SK-N-SH treated with all-trans-retinoic acid at 6 μM for 48 hours (cell line): ENCODE measurements at regions not wholly inside any gene's neighbourhood (a gene's known extent, or its start where the extent isn't known, plus 50 kb on each side); places are given as distances from the start of the nearest gene placed in this dataset.

Experiments used
- ATAC-seq: fragments of 200-7000 bp; cut with Tn5 transposase; 3 replicates; pipeline ENCODE4 v1.9.1; 2020; ENCODE audit warnings: mild to moderate bottlenecking, moderate library complexity
- ARNTL ChIP-seq: fragments of 450-650 bp; formaldehyde crosslinking; IDR thresholded peaks from 2 replicates; pipeline ENCODE4 v1.5.0; 2020; ENCODE audit warnings: low read depth, mild to moderate bottlenecking, moderate library complexity, borderline replicate concordance
- BACH2 ChIP-seq: fragments of 250-450 bp; sonication (Bioruptor Pico); IDR thresholded peaks from 2 replicates; pipeline ENCODE4 v1.9.0; 2021; ENCODE audit warnings: mild to moderate bottlenecking, borderline replicate concordance
- CREB5 ChIP-seq: fragments of 250-450 bp; sonication (Bioruptor Pico); IDR thresholded peaks from 2 replicates; pipeline ENCODE4 v1.5.1; 2020; ENCODE audit warnings: low read depth, mild to moderate bottlenecking, moderate library complexity
- CSDC2 ChIP-seq: fragments of 250-450 bp; sonication (Bioruptor Pico); IDR thresholded peaks from 2 replicates; pipeline ENCODE4 v1.5.0; 2020; ENCODE audit warnings: mild to moderate bottlenecking, moderate library complexity
- ESRRG ChIP-seq: fragments of 250-450 bp; sonication (Bioruptor Pico); IDR thresholded peaks from 2 replicates; pipeline ENCODE4 v1.6.1; 2021; ENCODE audit warnings: mild to moderate bottlenecking
- GLIS3 ChIP-seq: fragments of 250-450 bp; sonication (Bioruptor Pico); IDR thresholded peaks from 2 replicates; pipeline ENCODE4 v1.5.0; 2020; ENCODE audit warnings: mild to moderate bottlenecking, moderate library complexity
- OSR1 ChIP-seq: fragments of 250-450 bp; sonication (Bioruptor Pico); IDR thresholded peaks from 2 replicates; pipeline ENCODE4 v1.8.0; 2022; ENCODE audit warnings: moderate library complexity, mild to moderate bottlenecking, inconsistent platforms
- PATZ1 ChIP-seq: fragments of 250-450 bp; sonication (Bioruptor Pico); IDR thresholded peaks from 2 replicates; pipeline ENCODE4 v1.8.0; 2020; ENCODE audit warnings: mild to moderate bottlenecking, moderate library complexity, borderline replicate concordance
- PPARA ChIP-seq: fragments of 250-450 bp; sonication (Bioruptor Pico); IDR thresholded peaks from 2 replicates; pipeline ENCODE4 v1.5.0; 2020; ENCODE audit warnings: mild to moderate bottlenecking, borderline replicate concordance
- RARB ChIP-seq: fragments of 250-450 bp; sonication (Bioruptor Pico); IDR thresholded peaks from 2 replicates; pipeline ENCODE4 v1.8.0; 2021; ENCODE audit warnings: mild to moderate bottlenecking, moderate library complexity
- TCF4 ChIP-seq: fragments of 250-450 bp; sonication (Bioruptor Pico); IDR thresholded peaks from 2 replicates; pipeline ENCODE4 v1.8.0; 2021; ENCODE audit warnings: mild to moderate bottlenecking, moderate library complexity, borderline replicate concordance
- TSHZ2 ChIP-seq: fragments of 250-450 bp; sonication (Bioruptor Pico); IDR thresholded peaks from 2 replicates; pipeline ENCODE4 v1.5.0; 2020; ENCODE audit warnings: mild to moderate bottlenecking, moderate library complexity
- ZC3H10 ChIP-seq: fragments of 250-450 bp; sonication (Bioruptor Pico); IDR thresholded peaks from 2 replicates; pipeline ENCODE4 v1.5.1; 2021; ENCODE audit warnings: mild to moderate bottlenecking, moderate library complexity
- ZFP30 ChIP-seq: fragments of 450-650 bp; formaldehyde crosslinking; IDR thresholded peaks from 2 replicates; pipeline ENCODE4 v1.5.0; 2022; ENCODE audit warnings: mild to moderate bottlenecking, moderate library complexity
- ZNF565 ChIP-seq: fragments of 450-650 bp; formaldehyde crosslinking; conservative IDR thresholded peaks from 2 replicates; pipeline ENCODE4 v1.5.0; 2020; ENCODE audit warnings: low read depth, mild to moderate bottlenecking, moderate library complexity
- ZNF70 ChIP-seq: fragments of 450-650 bp; formaldehyde crosslinking; IDR thresholded peaks from 2 replicates; pipeline ENCODE4 v1.5.0; 2020; ENCODE audit warnings: mild to moderate bottlenecking, moderate library complexity
- TF ChIP-seq, protein P1 (sequence below): fragments of 250-450 bp; sonication (Bioruptor Pico); IDR thresholded peaks from 2 replicates; pipeline ENCODE4 v1.8.0; 2021; ENCODE audit warnings: low read depth, mild to moderate bottlenecking, moderate library complexity, borderline replicate concordance

- TF ChIP-seq CREB5 (CRISPR knock-in tag) (no peak), OSR1 (CRISPR knock-in tag) (no peak), ZNF565 (CRISPR knock-in tag) (no peak)
- no peak for ATAC-seq
Measured at GRCh38 chr20:22977047-22977785, 57.9 kb upstream of the SSTR4 start.

DNA sequence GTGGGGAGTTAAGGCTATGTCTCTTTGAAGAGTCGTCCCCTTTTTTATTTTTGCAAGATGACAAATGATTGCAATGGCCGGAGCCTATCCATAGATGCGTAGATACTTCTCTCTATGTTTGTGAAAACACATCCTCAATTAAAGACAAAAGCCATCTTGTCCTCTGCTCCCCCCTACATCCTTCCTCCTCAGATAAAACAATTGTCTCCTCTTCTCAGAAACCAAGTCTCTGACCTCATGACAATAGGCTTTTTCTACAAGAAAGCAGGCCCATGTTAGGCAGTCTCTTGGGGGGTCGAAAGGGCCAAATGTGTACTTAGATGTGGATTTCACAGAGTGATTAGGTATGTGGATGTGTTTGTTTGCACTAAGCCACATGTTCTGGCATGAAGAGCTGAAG is 51.1 kb upstream of the SSTR4 start:
- no peak for TF ChIP-seq PPARA
- no peak for TF ChIP-seq CREB5 (CRISPR knock-in tag)
- no peak for TF ChIP-seq PATZ1 (CRISPR knock-in tag)
- no peak for TF ChIP-seq ZNF70 (CRISPR knock-in tag)
- TF ChIP-seq TSHZ2 (CRISPR knock-in tag) = no peak
- no peak for TF ChIP-seq RARB (CRISPR knock-in tag)
- no peak for TF ChIP-seq ZFP30
- TF ChIP-seq CSDC2 (CRISPR knock-in tag) = no peak
- no peak for TF ChIP-seq ESRRG (CRISPR knock-in tag)
- no peak for TF ChIP-seq ZC3H10
- no peak for TF ChIP-seq GLIS3 (CRISPR knock-in tag)
- TF ChIP-seq, protein P1, sequence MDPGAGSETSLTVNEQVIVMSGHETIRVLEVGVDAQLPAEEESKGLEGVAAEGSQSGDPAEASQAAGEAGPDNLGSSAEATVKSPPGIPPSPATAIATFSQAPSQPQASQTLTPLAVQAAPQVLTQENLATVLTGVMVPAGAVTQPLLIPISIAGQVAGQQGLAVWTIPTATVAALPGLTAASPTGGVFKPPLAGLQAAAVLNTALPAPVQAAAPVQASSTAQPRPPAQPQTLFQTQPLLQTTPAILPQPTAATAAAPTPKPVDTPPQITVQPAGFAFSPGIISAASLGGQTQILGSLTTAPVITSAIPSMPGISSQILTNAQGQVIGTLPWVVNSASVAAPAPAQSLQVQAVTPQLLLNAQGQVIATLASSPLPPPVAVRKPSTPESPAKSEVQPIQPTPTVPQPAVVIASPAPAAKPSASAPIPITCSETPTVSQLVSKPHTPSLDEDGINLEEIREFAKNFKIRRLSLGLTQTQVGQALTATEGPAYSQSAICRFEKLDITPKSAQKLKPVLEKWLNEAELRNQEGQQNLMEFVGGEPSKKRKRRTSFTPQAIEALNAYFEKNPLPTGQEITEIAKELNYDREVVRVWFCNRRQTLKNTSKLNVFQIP (CRISPR knock-in tag) = no peak
- no peak for TF ChIP-seq TCF4 (CRISPR knock-in tag)
- TF ChIP-seq ARNTL (CRISPR knock-in tag) = no peak
- no peak for TF ChIP-seq BACH2 (CRISPR knock-in tag)
- TF ChIP-seq, all 23 proteins: peak for 0

DNA sequence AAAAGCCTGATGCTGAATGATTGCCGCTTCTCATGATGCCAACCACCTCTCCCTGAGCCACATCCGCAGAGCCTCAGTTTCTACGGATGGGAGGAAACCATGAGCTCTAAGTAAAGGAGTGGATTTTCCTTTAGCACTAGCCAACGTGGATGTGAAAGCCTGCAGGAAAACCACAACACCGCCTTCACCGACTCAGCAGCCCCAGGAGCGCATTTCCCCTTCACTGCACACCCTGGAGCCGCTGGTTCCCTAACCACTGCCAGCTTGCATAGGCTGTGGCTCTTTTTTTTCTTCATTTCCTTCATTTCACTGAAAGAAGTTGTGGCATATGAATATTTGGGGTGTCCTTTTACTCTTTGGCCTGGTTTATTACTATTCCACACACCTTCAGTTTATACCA is 50.5 kb upstream of the SSTR4 start:
- no peak for ATAC-seq
- TF ChIP-seq CSDC2 (CRISPR knock-in tag) (no peak), TSHZ2 (CRISPR knock-in tag) (no peak), TCF4 (CRISPR knock-in tag) (no peak)
- TF ChIP-seq, protein P1 (CRISPR knock-in tag) = no peak

More for the DNA sequence above, 51.1 kb upstream of the SSTR4 start:
- no peak for ATAC-seq
